Smooth muscle cell (in vitro differentiated cells): ENCODE measurements at regions not wholly inside any gene's neighbourhood (a gene's known extent, or its start where the extent isn't known, plus 50 kb on each side); places are given as distances from the start of the nearest gene placed in this dataset.
"Not testable (repeated sequence)": the region's sequence is repeated elsewhere in the genome, so short reads cannot be mapped to it uniquely, and the experiment has no call there.

Experiments used
- DNase-seq: peaks from one replicate; lab custom pipeline; 2025; ENCODE audit not compliant: unreplicated experiment; lab: John Stamatoyannopoulos, UW
- H2AFZ ChIP-seq: fragments of 200-600 bp; sonication (generic); 2 replicates; pipeline ENCODE4 v1.6.0; 2016; ENCODE audit warnings: antibody characterized with exemption, low read depth, mild to moderate bottlenecking
- H3F3A ChIP-seq: fragments of 200-600 bp; sonication (generic); 2 replicates; pipeline ENCODE4 v1.6.0; 2017; ENCODE audit warnings: antibody characterized with exemption, low read depth
- H3K27ac ChIP-seq: fragments of 200-600 bp; sonication (generic); 2 replicates; pipeline ENCODE4 v1.5.1; 2016; ENCODE audit warnings: low read depth, mild to moderate bottlenecking
- H3K27me3 ChIP-seq: fragments of 200-600 bp; sonication (generic); 2 replicates; pipeline ENCODE4 v1.6.1; 2016; ENCODE audit warnings: low read depth, mild to moderate bottlenecking
- H3K36me3 ChIP-seq: fragments of 200-600 bp; sonication (generic); 2 replicates; pipeline ENCODE4 v1.5.1; 2016; ENCODE audit warnings: low read depth
- H3K4me1 ChIP-seq: fragments of 200-600 bp; sonication (generic); 2 replicates; pipeline ENCODE4 v1.5.1; 2016; ENCODE audit warnings: low read depth
- H3K4me2 ChIP-seq: fragments of 200-600 bp; sonication (generic); 2 replicates; pipeline ENCODE4 v1.6.0; 2016; ENCODE audit warnings: mild to moderate bottlenecking
- H3K4me3 ChIP-seq: fragments of 200-600 bp; sonication (generic); 2 replicates; pipeline ENCODE4 v1.5.1; 2016; ENCODE audit warnings: mild to moderate bottlenecking
- H3K79me2 ChIP-seq: fragments of 200-600 bp; sonication (generic); 2 replicates; pipeline ENCODE4 v1.6.0; 2016; ENCODE audit warnings: low read depth, mild to moderate bottlenecking
- H3K9ac ChIP-seq: fragments of 200-600 bp; sonication (generic); 2 replicates; pipeline ENCODE4 v1.6.0; 2016; ENCODE audit warnings: low read depth
- H3K9me3 ChIP-seq: fragments of 200-600 bp; sonication (generic); replicated peaks from 2 replicates; pipeline ENCODE4 v1.5.1; 2016; ENCODE audit warnings: low read depth
- H4K20me1 ChIP-seq: fragments of 200-600 bp; sonication (generic); 2 replicates; pipeline ENCODE4 v1.6.0; 2016; ENCODE audit warnings: low read depth
- WGBS: methylation state at CpG from one replicate; pipeline ENCODE4 v1.1.7; 2016; ENCODE audit warnings: low lambda C conversion rate; 5-methylcytosine and 5-hydroxymethylcytosine counted together
- TF ChIP-seq, protein P1 (sequence below): fragments of 200-600 bp; sonication (generic); IDR thresholded peaks from 2 replicates; pipeline ENCODE4 v1.5.1; 2017; ENCODE audit warnings: borderline replicate concordance, mild to moderate bottlenecking, antibody characterized with exemption; ENCODE audit not compliant: insufficient read depth, poor library complexity, severe bottlenecking

GRCh38 chr1:38773483-38773882 is 86.1 kb downstream of the RRAGC start:
- no peak for DNase-seq
- Histone ChIP-seq H3K4me3 (no peak overlapping the region), H4K20me1 (no peaks in the 10 kb centered on the region), H3K27me3 (no peaks in the 10 kb centered on the region), H3K79me2 (no peaks in the 10 kb centered on the region), H3K4me2 (no peak overlapping the region), H3K27ac (no peak overlapping the region), H3F3A (no peaks in the 10 kb centered on the region), H3K36me3 (no peaks in the 10 kb centered on the region), H3K4me1 (no peaks in the 10 kb centered on the region), H3K9ac (no peak overlapping the region), H2AFZ (no peak overlapping the region), H3K9me3 (no peaks in the 10 kb centered on the region)
- WGBS = 80% methylated on average over 2 of the region's 2 CpGs
- TF ChIP-seq, protein P1, sequence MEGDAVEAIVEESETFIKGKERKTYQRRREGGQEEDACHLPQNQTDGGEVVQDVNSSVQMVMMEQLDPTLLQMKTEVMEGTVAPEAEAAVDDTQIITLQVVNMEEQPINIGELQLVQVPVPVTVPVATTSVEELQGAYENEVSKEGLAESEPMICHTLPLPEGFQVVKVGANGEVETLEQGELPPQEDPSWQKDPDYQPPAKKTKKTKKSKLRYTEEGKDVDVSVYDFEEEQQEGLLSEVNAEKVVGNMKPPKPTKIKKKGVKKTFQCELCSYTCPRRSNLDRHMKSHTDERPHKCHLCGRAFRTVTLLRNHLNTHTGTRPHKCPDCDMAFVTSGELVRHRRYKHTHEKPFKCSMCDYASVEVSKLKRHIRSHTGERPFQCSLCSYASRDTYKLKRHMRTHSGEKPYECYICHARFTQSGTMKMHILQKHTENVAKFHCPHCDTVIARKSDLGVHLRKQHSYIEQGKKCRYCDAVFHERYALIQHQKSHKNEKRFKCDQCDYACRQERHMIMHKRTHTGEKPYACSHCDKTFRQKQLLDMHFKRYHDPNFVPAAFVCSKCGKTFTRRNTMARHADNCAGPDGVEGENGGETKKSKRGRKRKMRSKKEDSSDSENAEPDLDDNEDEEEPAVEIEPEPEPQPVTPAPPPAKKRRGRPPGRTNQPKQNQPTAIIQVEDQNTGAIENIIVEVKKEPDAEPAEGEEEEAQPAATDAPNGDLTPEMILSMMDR = no peak

DNA sequence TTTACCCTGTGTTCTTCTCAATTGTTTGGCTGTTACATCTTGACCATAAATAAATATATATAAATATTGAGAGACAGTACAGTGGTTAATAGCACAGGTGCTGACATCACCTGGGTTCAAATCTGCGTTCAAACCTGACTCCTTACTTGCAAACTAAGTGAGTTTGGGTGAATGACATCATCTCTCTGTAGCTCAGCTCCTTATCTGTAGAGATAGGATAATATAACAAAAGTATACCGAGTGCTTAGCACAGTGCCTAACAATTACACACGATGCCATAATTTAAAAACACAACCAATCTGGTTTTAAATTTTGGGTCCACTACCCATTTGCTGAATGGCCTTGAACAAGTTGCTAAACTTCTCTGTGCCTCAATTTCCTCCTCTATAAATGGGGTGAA is 86.6 kb downstream of the RRAGC start:
- Histone ChIP-seq H3K36me3 (no peaks in the 10 kb centered on the region), H3K9me3 (no peaks in the 10 kb centered on the region), H3K9ac (no peak overlapping the region), H3K4me2 (no peak overlapping the region), H3K27me3 (no peaks in the 10 kb centered on the region), H3K79me2 (no peaks in the 10 kb centered on the region), H2AFZ (no peak overlapping the region), H3K27ac (no peak overlapping the region), H3K4me3 (no peak overlapping the region), H4K20me1 (no peaks in the 10 kb centered on the region), H3K4me1 (no peaks in the 10 kb centered on the region), H3F3A (no peaks in the 10 kb centered on the region)
- WGBS = 83% methylated on average over 3 of the region's 3 CpGs
- no peak for DNase-seq
- TF ChIP-seq, protein P1 = no peak

DNA sequence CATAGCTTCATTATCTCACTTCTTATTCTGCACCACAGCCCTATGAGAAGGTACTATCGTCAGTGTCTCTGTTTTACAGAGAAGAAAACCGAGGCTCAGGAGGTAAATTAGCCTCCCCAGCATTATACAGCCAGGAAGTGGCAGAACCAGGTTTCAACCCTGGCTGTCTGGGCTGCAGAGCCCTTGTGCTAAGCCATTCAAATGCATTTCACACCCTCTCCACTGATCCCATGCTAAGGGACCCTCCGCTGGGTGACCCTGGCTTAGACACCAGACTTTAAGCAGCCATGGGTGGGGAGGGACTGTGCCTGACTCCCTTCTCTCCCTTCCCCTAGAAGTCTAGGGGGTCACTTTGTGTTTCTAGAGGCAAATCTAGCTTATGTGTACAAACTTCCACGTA is 87.5 kb downstream of the RRAGC start:
- no peak overlapping the region for H2AFZ ChIP-seq

GRCh38 chr1:38770516-38771173 is 88.9 kb downstream of the RRAGC start:
- not testable (repeated sequence) for H3F3A ChIP-seq, H3K36me3 ChIP-seq, H2AFZ ChIP-seq, H3K9me3 ChIP-seq, H4K20me1 ChIP-seq, H3K4me3 ChIP-seq, H3K4me1 ChIP-seq, H3K4me2 ChIP-seq, H3K9ac ChIP-seq, H3K27me3 ChIP-seq, DNase-seq, H3K27ac ChIP-seq, H3K79me2 ChIP-seq
- WGBS = 86% methylated on average over 4 of the region's 5 CpGs

More for the DNA sequence above, 87.5 kb downstream of the RRAGC start:
- no peak overlapping the region for H3K4me3 ChIP-seq
- 58% methylated on average over 4 of the region's 4 CpGs for WGBS
- no peaks in the 10 kb centered on the region for H3K27me3 ChIP-seq
- H3K36me3 ChIP-seq = no peaks in the 10 kb centered on the region
- H3F3A ChIP-seq = no peaks in the 10 kb centered on the region
- H3K79me2 ChIP-seq = no peaks in the 10 kb centered on the region
- H3K27ac ChIP-seq = no peak overlapping the region
- no peak overlapping the region for H3K4me2 ChIP-seq
- H3K9me3 ChIP-seq = no peaks in the 10 kb centered on the region
- H3K9ac ChIP-seq = no peak overlapping the region
- no peaks in the 10 kb centered on the region for H3K4me1 ChIP-seq
- no peaks in the 10 kb centered on the region for H4K20me1 ChIP-seq
- TF ChIP-seq, protein P1 = no peak
- DNase-seq = no peak
